ENCODE measurements at regions not wholly inside any gene's neighbourhood (a gene's known extent, or its start where the extent isn't known, plus 50 kb on each side); places are given as distances from the start of the nearest gene placed in this dataset.

GRCh38 chr14:97543816-97544215 is 746.6 kb downstream of the VRK1 start:
- POLR2A ChIA-PET = no interaction called here
- no peak for DNase-seq (ENCODE audit: extremely low spot score)
- CTCF ChIA-PET = no interaction called here
- TF ChIP-seq CTCF (IDR thresholded peaks at IDR 0.05; ENCODE audit: control extremely low read depth, extremely low read depth, low read depth, missing control alignments) = no peak

- ChIA-PET POLR2A (no interaction called here), CTCF (no interaction called here)
- no peak for DNase-seq (ENCODE audit: extremely low spot score)
- TF ChIP-seq CTCF (IDR thresholded peaks at IDR 0.05; ENCODE audit: control extremely low read depth, extremely low read depth, low read depth, missing control alignments) = no peak
Observed at GRCh38 chr14:97544571-97544970, 747.4 kb downstream of the VRK1 start.

- ChIA-PET CTCF (no interaction called here), POLR2A (no interaction called here)
- no peak for TF ChIP-seq CTCF (IDR thresholded peaks at IDR 0.05; ENCODE audit: control extremely low read depth, extremely low read depth, low read depth, missing control alignments)
- DNase-seq (ENCODE audit: extremely low spot score) = no peak
Observed at GRCh38 chr14:97546491-97547230, 749.5 kb downstream of the VRK1 start.

DNA sequence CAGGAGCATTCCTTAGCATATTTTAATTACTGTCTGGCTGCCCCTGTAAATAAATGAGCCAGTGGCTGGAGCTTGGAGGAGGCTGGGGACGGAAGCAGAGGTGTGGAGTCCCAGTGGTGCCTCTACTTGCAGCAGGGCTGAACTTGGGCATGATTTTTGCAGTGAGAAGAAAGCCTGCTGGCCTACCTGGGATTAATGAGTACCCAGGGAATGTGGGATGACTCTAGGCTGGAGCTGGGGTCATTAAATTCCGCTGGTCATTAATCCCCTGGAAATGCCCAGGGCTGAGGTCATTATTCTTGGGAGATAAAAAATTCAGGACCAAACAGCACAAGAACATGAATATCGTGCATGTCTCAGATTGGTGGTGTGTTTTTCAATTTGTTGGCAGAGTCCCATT is 753.3 kb downstream of the VRK1 start:
- no peak for DNase-seq (ENCODE audit: extremely low spot score)
- ChIA-PET CTCF (no interaction called here), POLR2A (no interaction called here)
- no peak for TF ChIP-seq CTCF (IDR thresholded peaks at IDR 0.05; ENCODE audit: control extremely low read depth, extremely low read depth, low read depth, missing control alignments)

GRCh38 chr14:97554597-97554996 is 757.4 kb downstream of the VRK1 start:
- POLR2A ChIA-PET = no interaction called here
- no peak for DNase-seq (ENCODE audit: extremely low spot score)
- CTCF ChIA-PET = no interaction called here
- TF ChIP-seq CTCF (IDR thresholded peaks at IDR 0.05; ENCODE audit: control extremely low read depth, extremely low read depth, low read depth, missing control alignments) = no peak

DNA sequence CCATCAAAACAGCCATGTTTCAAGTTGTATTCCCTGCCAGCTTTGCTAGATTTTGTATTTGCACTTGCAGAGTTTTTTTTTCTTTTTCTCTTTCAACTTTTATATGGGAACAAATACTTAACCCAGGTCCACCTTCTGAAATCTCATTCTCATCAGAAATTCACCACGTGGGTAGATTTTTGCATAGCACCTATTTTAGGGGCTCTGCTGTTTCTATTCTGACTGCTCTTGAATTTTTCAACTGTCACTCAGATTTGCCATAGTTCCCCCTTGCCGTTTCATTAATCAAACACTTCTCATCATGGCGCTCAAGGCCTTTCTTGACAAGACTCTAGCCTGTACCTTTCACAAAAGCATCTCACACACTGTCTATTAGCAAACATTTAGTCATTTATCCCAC is 767.2 kb downstream of the VRK1 start:
- POLR2A ChIA-PET = no interaction called here
- DNase-seq (ENCODE audit: extremely low spot score) = no peak
- no peak for TF ChIP-seq CTCF (IDR thresholded peaks at IDR 0.05; ENCODE audit: control extremely low read depth, extremely low read depth, low read depth, missing control alignments)
- CTCF ChIA-PET = no interaction called here

GRCh38 chr14:97571201-97571600 is 774.0 kb downstream of the VRK1 start:
- no peak for DNase-seq (ENCODE audit: extremely low spot score)
- CTCF ChIA-PET = no interaction called here
- no peak for TF ChIP-seq CTCF (IDR thresholded peaks at IDR 0.05; ENCODE audit: control extremely low read depth, extremely low read depth, low read depth, missing control alignments)
- POLR2A ChIA-PET = no interaction called here
